Esophagus muscularis mucosa (tissue), 4 donors: ENCODE measurements at regions not wholly inside any gene's neighbourhood (a gene's known extent, or its start where the extent isn't known, plus 50 kb on each side); places are given as distances from the start of the nearest gene placed in this dataset.
"Not testable (repeated sequence)": the region's sequence is repeated elsewhere in the genome, so short reads cannot be mapped to it uniquely, and the experiment has no call there.

Source experiments
- CTCF ChIP-seq, 3 experiments: fragments of 200-600 bp in 2 of 3; fragments of 450-650 bp in 1 of 3; sonication (generic) in 2 of 3; IDR thresholded peaks; one replicate each; pipeline ENCODE4 v1.5.1; 2017 to 2019; ENCODE audit warnings: antibody characterized with exemption in 3 of 3, mild to moderate bottlenecking in 2 of 3, moderate library complexity in 1 of 3
- EP300 ChIP-seq: sonication (generic); formaldehyde crosslinking; IDR thresholded peaks from one replicate; pipeline ENCODE4 v1.6.1; 2017; ENCODE audit warnings: antibody characterized with exemption
- POLR2A ChIP-seq: fragments of 450-650 bp; IDR thresholded peaks from one replicate; pipeline ENCODE4 v1.6.1; 2017; ENCODE audit warnings: antibody characterized with exemption, moderate library complexity, mild to moderate bottlenecking, low read depth
- POLR2AphosphoS5 ChIP-seq, 2 donors: sonication (generic); formaldehyde crosslinking; IDR thresholded peaks; one replicate each; pipeline ENCODE4 v1.6.1; 2017; ENCODE audit warnings: antibody characterized with exemption in 2 of 2

DNA sequence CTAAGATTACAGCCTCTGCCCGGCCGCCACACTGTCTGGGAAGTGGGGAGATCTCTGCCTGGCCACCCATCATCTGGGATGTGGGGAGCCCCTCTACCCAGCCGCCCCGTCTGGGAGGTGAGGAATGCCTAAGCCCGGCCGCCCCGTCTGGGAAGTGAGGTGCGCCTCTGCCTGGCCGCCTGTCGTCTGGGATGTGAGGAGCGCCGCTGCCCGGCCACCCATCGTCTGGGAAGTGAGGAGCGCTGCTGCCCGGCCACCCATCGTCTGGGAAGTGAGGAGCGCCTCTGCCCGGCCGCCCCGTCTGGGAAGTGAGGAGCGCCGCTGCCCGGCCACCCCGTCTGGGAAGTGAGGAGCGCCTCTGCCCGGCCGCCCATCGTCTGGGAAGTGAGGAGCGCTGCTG, 135.9 kb upstream of the PROKR2 start:
- TF ChIP-seq CTCF (IDR thresholded peaks at IDR 0.05); POLR2A; POLR2AphosphoS5 (IDR thresholded peaks at IDR 0.05); EP300: not testable (repeated sequence)
